HepG2 (cell line): ENCODE measurements at regions not wholly inside any gene's neighbourhood (a gene's known extent, or its start where the extent isn't known, plus 50 kb on each side); places are given as distances from the start of the nearest gene placed in this dataset.

ENCODE experiments used
- ATAC-seq: fragments of 200-7000 bp; cut with Tn5 transposase; 3 replicates; pipeline ENCODE4 v1.9.1; 2020; ENCODE audit warnings: mild to moderate bottlenecking, moderate library complexity
- BruUV-seq: library from RNA; stranded (reverse); fragments of 400-500 nt; replicated peaks from 2 replicates; lab custom pipeline; 2021; lab: Mats Ljungman, UMichigan
- CTCF ChIA-PET: fragments of 300-600 bp; formaldehyde crosslinking; extraction: SDS; loops from one replicate; lab custom pipeline; 2021; ENCODE audit warnings: low total read pairs, inconsistent platforms, low intra/inter-chr PET ratio; lab: Yijun Ruan, JAX
- POLR2A ChIA-PET: fragments of 350-600 bp; sonication (Branson Sonifier 250); formaldehyde crosslinking; loops from one replicate; lab custom pipeline; 2020; ENCODE audit warnings: antibody characterized with exemption, inconsistent platforms; lab: Yijun Ruan, JAX
- DNase-seq: peaks from one replicate; pipeline ENCODE4 v3.0.0-alpha.2; 2015; ENCODE audit warnings: low spot score
- FAIRE-seq: peaks from 3 replicates; lab custom pipeline; 2011; peaks lifted over from hg19 to GRCh38; lab: Jason Lieb, UNC
- H2AFZ ChIP-seq: one replicate; pipeline ENCODE4 v1.6.1; 2011; ENCODE audit warnings: low read length, inconsistent platforms
- H3K27ac ChIP-seq: fragments of 300-600 bp; 3 replicates; pipeline ENCODE4 v1.8.0; 2011; ENCODE audit warnings: mixed run types, mild to moderate bottlenecking, mixed read lengths, low read length, inconsistent platforms; ENCODE audit not compliant: insufficient read depth; ENCODE audit errors: extremely low read length
- H3K27me3 ChIP-seq, 2 experiments: fragments of 200-600 bp in 1 of 2; 2 replicates in 1 of 2; 3 replicates in 1 of 2; pipeline versions ENCODE4 v1.6.0 to v1.8.0; 2011; ENCODE audit warnings: low read length in 2 of 2, mild to moderate bottlenecking in 2 of 2, moderate library complexity in 2 of 2, inconsistent platforms in 1 of 2; ENCODE audit not compliant: insufficient read depth in 2 of 2, control insufficient read depth in 1 of 2
- H3K36me3 ChIP-seq, 2 experiments: fragments of 200-600 bp in 1 of 2; replicated peaks in 1 of 2; 2 replicates in 1 of 2; 3 replicates in 1 of 2; pipeline versions ENCODE4 v1.5.1 to v1.8.0; 2011; ENCODE audit warnings: low read length in 2 of 2, inconsistent platforms in 1 of 2; ENCODE audit not compliant: insufficient read depth in 2 of 2, control insufficient read depth in 1 of 2
- H3K4me1 ChIP-seq: 2 replicates; pipeline ENCODE4 v1.5.1; 2012; ENCODE audit warnings: low read length, inconsistent platforms; ENCODE audit not compliant: insufficient read depth
- H3K4me2 ChIP-seq: 2 replicates; pipeline ENCODE4 v1.6.0; 2011; ENCODE audit warnings: low read depth, low read length, inconsistent platforms
- H3K4me3 ChIP-seq, 3 experiments: fragments of 200-600 bp in 1 of 3; sonication (generic), shearing (Covaris generic) in 1 of 3; replicated peaks in 1 of 3; 2 replicates each; pipeline ENCODE4 v1.5.1; 2011 to 2016; ENCODE audit warnings: low read length in 3 of 3, inconsistent platforms in 2 of 3, low read depth in 2 of 3, mild to moderate bottlenecking in 2 of 3, control low read depth in 1 of 3, mixed read lengths in 1 of 3; ENCODE audit not compliant: insufficient read depth in 1 of 3
- H3K79me2 ChIP-seq: one replicate; pipeline ENCODE4 v1.6.1; 2011; ENCODE audit warnings: low read length, inconsistent platforms; ENCODE audit not compliant: insufficient read depth
- H3K9ac ChIP-seq: 2 replicates; pipeline ENCODE4 v1.6.0; 2011; ENCODE audit warnings: mild to moderate bottlenecking, low read depth, low read length, inconsistent platforms; ENCODE audit not compliant: insufficient read depth
- H3K9me3 ChIP-seq: 2 replicates; pipeline ENCODE4 v1.5.1; 2012; ENCODE audit warnings: mild to moderate bottlenecking, low read length
- H4K20me1 ChIP-seq: 2 replicates; pipeline ENCODE4 v1.6.0; 2011; ENCODE audit warnings: inconsistent platforms, mild to moderate bottlenecking, low read length, moderate library complexity; ENCODE audit not compliant: insufficient read depth
- ARNT2 ChIP-seq: sonication (generic); formaldehyde crosslinking; IDR thresholded peaks from 2 replicates; pipeline ENCODE4 v1.8.0; 2022; ENCODE audit warnings: mild to moderate bottlenecking, low read depth, missing genetic modification reagents, moderate library complexity
- CCDC6 ChIP-seq: sonication (generic); formaldehyde crosslinking; IDR thresholded peaks from 2 replicates; pipeline ENCODE4 v1.8.1; 2022; ENCODE audit warnings: mild to moderate bottlenecking, missing genetic modification reagents, moderate library complexity
- ERF ChIP-seq: IDR thresholded peaks from 2 replicates; pipeline ENCODE4 v1.6.1; 2018; ENCODE audit warnings: missing biosample characterization, missing genetic modification reagents
- ETV6 ChIP-seq: sonication (generic); formaldehyde crosslinking; conservative IDR thresholded peaks from 2 replicates; pipeline ENCODE4 v1.4.0; 2020; ENCODE audit warnings: missing genetic modification reagents
- HOXA7 ChIP-seq: sonication (generic); formaldehyde crosslinking; IDR thresholded peaks from 2 replicates; pipeline ENCODE4 v1.8.1; 2022; ENCODE audit warnings: mild to moderate bottlenecking, missing genetic modification reagents, moderate library complexity
- KLF12 ChIP-seq: sonication (generic); formaldehyde crosslinking; IDR thresholded peaks from 2 replicates; pipeline ENCODE4 v1.4.0; 2020; ENCODE audit warnings: missing genetic modification reagents, borderline replicate concordance
- KMT2B ChIP-seq: IDR thresholded peaks from 2 replicates; pipeline ENCODE4 v1.6.1; 2016; ENCODE audit warnings: missing genetic modification reagents, missing compliant biosample characterization
- PRDM15 ChIP-seq: sonication (generic); formaldehyde crosslinking; IDR thresholded peaks from 2 replicates; pipeline ENCODE4 v1.4.0; 2020; ENCODE audit warnings: missing genetic modification reagents
- ZC3H4 ChIP-seq: sonication (generic); formaldehyde crosslinking; IDR thresholded peaks from 2 replicates; pipeline ENCODE4 v1.4.0; 2020; ENCODE audit warnings: missing genetic modification reagents, borderline replicate concordance
- ZNF33A ChIP-seq: sonication (generic); formaldehyde crosslinking; IDR thresholded peaks from 2 replicates; pipeline ENCODE4 v1.5.1; 2020; ENCODE audit warnings: missing genetic modification reagents, mild to moderate bottlenecking, moderate library complexity, borderline replicate concordance
- ZNF503 ChIP-seq: sonication (generic); formaldehyde crosslinking; IDR thresholded peaks from 2 replicates; pipeline ENCODE4 v1.4.0; 2020; ENCODE audit warnings: missing genetic modification reagents
- ZNF530 ChIP-seq: sonication (generic); formaldehyde crosslinking; IDR thresholded peaks from 2 replicates; pipeline ENCODE4 v1.5.0; 2020; ENCODE audit warnings: low read depth, mild to moderate bottlenecking, missing genetic modification reagents
- ZNF577 ChIP-seq: sonication (generic); formaldehyde crosslinking; IDR thresholded peaks from 2 replicates; pipeline ENCODE4 v1.4.0; 2020; ENCODE audit warnings: mild to moderate bottlenecking, low read depth, missing genetic modification reagents, borderline replicate concordance
- ZUFSP ChIP-seq: sonication (generic); formaldehyde crosslinking; IDR thresholded peaks from 2 replicates; pipeline ENCODE4 v1.9.0; 2021; ENCODE audit warnings: missing genetic modification reagents, mild to moderate bottlenecking, borderline replicate concordance
- WGBS: methylation state at CpG from one replicate; pipeline ENCODE4 v1.1.6; 2017; ENCODE audit warnings: low lambda C conversion rate; 5-methylcytosine and 5-hydroxymethylcytosine counted together
- in situ Hi-C: cut with HindIII; loops from 2 replicates; pipeline ENCODE4 v1.10.0; 2017; ENCODE audit warnings: low pct_unique_long_range_greater_than_20kb; ENCODE audit not compliant: extremely low pct_ligation_motif_present
- intact Hi-C: fragments of 100-400 bp; cut with micrococcal nuclease; formaldehyde crosslinking; loops from one replicate; pipeline ENCODE4 v1.10.0; 2022; ENCODE audit not compliant: unreplicated experiment

- ChIA-PET POLR2A (no interaction called here), CTCF (no interaction called here)
- H3K9ac ChIP-seq, result no peak overlapping the region
- no peaks in the 10 kb centered on the region for H3K27me3 ChIP-seq
- no peak overlapping the region for H3K4me3 ChIP-seq
- no peak overlapping the region for H2AFZ ChIP-seq
- no peaks in the 10 kb centered on the region for H3K9me3 ChIP-seq
- H3K4me2 ChIP-seq, result no peak overlapping the region
- intact Hi-C loops, result no loop called here
- H3K79me2 ChIP-seq, result no peaks in the 10 kb centered on the region
- TF ChIP-seq KLF12 (CRISPR knock-in tag), result no peak
- TF ChIP-seq ZUFSP, result no peak
- TF ChIP-seq CCDC6 (CRISPR knock-in tag), result no peak
- TF ChIP-seq HOXA7 (CRISPR knock-in tag), result no peak
- TF ChIP-seq ETV6 (CRISPR knock-in tag), result no peak
- TF ChIP-seq ARNT2, result no peak
- TF ChIP-seq ZNF530 (CRISPR knock-in tag), result no peak
- TF ChIP-seq ZC3H4 (CRISPR knock-in tag), result no peak
- TF ChIP-seq ZNF503 (CRISPR knock-in tag), result no peak
- TF ChIP-seq ZNF33A (CRISPR knock-in tag), result no peak
- no peak for TF ChIP-seq ZNF577 (CRISPR knock-in tag)
- TF ChIP-seq ERF (CRISPR knock-in tag), result no peak
- TF ChIP-seq PRDM15, result no peak
- TF ChIP-seq KMT2B (CRISPR knock-in tag), result no peak
- no peak for DNase-seq
- no peaks in the 10 kb centered on the region for H4K20me1 ChIP-seq
- ATAC-seq, result no peak
- in situ Hi-C loops, result no loop called here
- no peaks in the 10 kb centered on the region for H3K4me1 ChIP-seq
- FAIRE-seq, result no peak
- BruUV-seq, result no TSS peak
- H3K36me3 ChIP-seq, result no peaks in the 10 kb centered on the region
- no peak overlapping the region for H3K27ac ChIP-seq
- WGBS, result 52% methylated on average over 8 of the region's 8 CpGs
These were observed 184.7 kb downstream of the TBX5 start for GRCh38 chr12:114221136-114221833.
